ENCODE measurements at regions not wholly inside any gene's neighbourhood (a gene's known extent, or its start where the extent isn't known, plus 50 kb on each side); places are given as distances from the start of the nearest gene placed in this dataset.

DNA sequence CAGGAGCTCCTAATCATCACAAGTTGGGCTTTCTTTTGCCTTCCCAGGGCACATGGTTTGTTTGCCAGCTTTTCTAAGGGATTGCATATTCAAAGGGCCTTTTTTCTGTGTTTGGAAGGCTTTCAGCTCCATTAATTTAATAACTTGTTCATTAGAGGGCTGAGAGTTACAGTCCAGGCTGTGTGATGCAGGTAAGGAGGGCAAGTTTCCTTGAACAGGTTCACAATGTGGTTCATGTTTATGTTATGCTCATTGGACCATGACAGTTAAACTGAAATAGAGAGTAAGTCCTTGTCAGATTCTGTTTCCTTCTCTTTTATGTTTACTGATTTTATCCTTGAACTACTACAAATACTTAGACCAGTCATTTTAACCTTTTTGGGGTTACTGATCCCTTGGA is 174.4 kb downstream of the MARCHF11 start:
- TF ChIP-seq EZH2phosphoT487 (IDR thresholded peaks at IDR 0.05; ENCODE audit: low read depth, severe bottlenecking, unreplicated experiment) (no peak), CTCF (IDR thresholded peaks at IDR 0.05; ENCODE audit: poor library complexity) (no peak), EZH2 (IDR thresholded peaks at IDR 0.05; ENCODE audit: borderline replicate concordance) (no peak)

Measured in hepatocyte (in vitro differentiated cells).